IMR-90 (cell line): ENCODE measurements at regions not wholly inside any gene's neighbourhood (a gene's known extent, or its start where the extent isn't known, plus 50 kb on each side); places are given as distances from the start of the nearest gene placed in this dataset.
"Not testable (repeated sequence)": the region's sequence is repeated elsewhere in the genome, so short reads cannot be mapped to it uniquely, and the experiment has no call there.

Source experiments
- ATAC-seq: fragments of 200-7000 bp; cut with Tn5 transposase; 2 replicates; pipeline ENCODE4 v1.9.1; 2020; ENCODE audit warnings: low read depth, mild to moderate bottlenecking, moderate library complexity
- BruUV-seq: library from RNA; stranded (reverse); fragments of 400-500 nt; replicated peaks from 2 replicates; lab custom pipeline; 2021; lab: Mats Ljungman, UMichigan
- CTCF ChIA-PET: fragments of 300-600 bp; formaldehyde crosslinking; extraction: SDS; loops from one replicate; lab custom pipeline; 2021; ENCODE audit warnings: antibody characterized with exemption; lab: Yijun Ruan, JAX
- POLR2A ChIA-PET: fragments of 300-600 bp; sonication (Branson Sonifier 250); formaldehyde crosslinking; loops from one replicate; lab custom pipeline; 2022; ENCODE audit warnings: antibody characterized with exemption; ENCODE audit not compliant: unreplicated experiment; lab: Charles Lee
- DNase-seq: peaks from one replicate; pipeline ENCODE4 v3.0.0; 2013
- H2AFZ ChIP-seq: replicated peaks from 2 replicates; pipeline ENCODE3; 2013; ENCODE audit warnings: low read length, mild to moderate bottlenecking; ENCODE audit not compliant: poor library complexity
- H2AK5ac ChIP-seq: 2 replicates; pipeline ENCODE4 v1.6.1; 2013; ENCODE audit warnings: low read depth, low read length, inconsistent platforms
- H2AK9ac ChIP-seq: replicated peaks from 2 replicates; pipeline ENCODE3; 2013; ENCODE audit warnings: mild to moderate bottlenecking, low read depth, low read length, moderate library complexity; ENCODE audit not compliant: poor library complexity
- H2BK120ac ChIP-seq: 2 replicates; pipeline ENCODE4 v1.6.1; 2013; ENCODE audit warnings: low read depth, low read length, inconsistent platforms
- H2BK15ac ChIP-seq: 3 replicates; pipeline ENCODE4 v1.6.1; 2013; ENCODE audit warnings: low read depth, low read length, inconsistent platforms
- H2BK20ac ChIP-seq: 2 replicates; pipeline ENCODE4 v1.6.1; 2013; ENCODE audit warnings: low read depth, mild to moderate bottlenecking, inconsistent platforms, low read length, moderate library complexity
- H2BK5ac ChIP-seq: 2 replicates; pipeline ENCODE4 v1.6.1; 2013; ENCODE audit warnings: mild to moderate bottlenecking, low read depth, low read length, inconsistent platforms; ENCODE audit not compliant: poor library complexity, severe bottlenecking
- H3K14ac ChIP-seq: replicated peaks from 2 replicates; pipeline ENCODE4 v1.6.1; 2013; ENCODE audit warnings: low read depth, low read length, inconsistent platforms
- H3K18ac ChIP-seq: 2 replicates; pipeline ENCODE4 v1.6.1; 2013; ENCODE audit warnings: low read depth, low read length, control low read depth
- H3K23ac ChIP-seq: 2 replicates; pipeline ENCODE4 v1.6.1; 2013; ENCODE audit warnings: low read depth, low read length, inconsistent platforms
- H3K27ac ChIP-seq: 2 replicates; pipeline ENCODE4 v1.5.1; 2013; ENCODE audit warnings: mild to moderate bottlenecking, control low read depth, low read length; ENCODE audit not compliant: insufficient read depth
- H3K27me3 ChIP-seq: 2 replicates; pipeline ENCODE4 v1.6.1; 2013; ENCODE audit warnings: low read length; ENCODE audit not compliant: control insufficient read depth, insufficient read depth
- H3K36me3 ChIP-seq: 2 replicates; pipeline ENCODE4 v1.6.1; 2013; ENCODE audit warnings: low read length, mixed read lengths; ENCODE audit not compliant: control insufficient read depth, insufficient read depth
- H3K4ac ChIP-seq: 2 replicates; pipeline ENCODE4 v1.6.1; 2013; ENCODE audit warnings: low read depth, low read length, inconsistent platforms
- H3K4me1 ChIP-seq: 2 replicates; pipeline ENCODE4 v1.6.1; 2013; ENCODE audit warnings: low read length, mixed read lengths; ENCODE audit not compliant: control insufficient read depth, insufficient read depth
- H3K4me2 ChIP-seq: 2 replicates; pipeline ENCODE4 v1.6.1; 2013; ENCODE audit warnings: low read depth, mild to moderate bottlenecking, control low read depth, low read length, moderate library complexity
- H3K4me3 ChIP-seq: 2 replicates; pipeline ENCODE4 v1.5.1; 2013; ENCODE audit warnings: low read depth, mild to moderate bottlenecking, control low read depth, low read length, moderate library complexity; ENCODE audit not compliant: insufficient read depth
- H3K56ac ChIP-seq: 2 replicates; pipeline ENCODE4 v1.6.1; 2013; ENCODE audit warnings: low read length, inconsistent platforms; ENCODE audit not compliant: insufficient read depth; ENCODE audit errors: extremely low read depth
- H3K79me1 ChIP-seq, 2 experiments: 2 replicates each; pipeline ENCODE4 v1.6.1; 2013; ENCODE audit warnings: low read length in 2 of 2, inconsistent platforms in 1 of 2, low read depth in 1 of 2
- H3K9ac ChIP-seq: 2 replicates; pipeline ENCODE4 v1.6.1; 2013; ENCODE audit warnings: low read depth, low read length, control low read depth
- H3K9me1 ChIP-seq: 2 replicates; pipeline ENCODE4 v1.6.1; 2013; ENCODE audit warnings: low read length, inconsistent platforms; ENCODE audit not compliant: insufficient read depth
- H3K9me3 ChIP-seq: 2 replicates; pipeline ENCODE4 v1.6.1; 2013; ENCODE audit warnings: low read length; ENCODE audit not compliant: control insufficient read depth, insufficient read depth
- H4K20me1 ChIP-seq: 2 replicates; pipeline ENCODE4 v1.6.1; 2013; ENCODE audit warnings: low read length, inconsistent platforms; ENCODE audit not compliant: insufficient read depth
- H4K5ac ChIP-seq: 2 replicates; pipeline ENCODE4 v1.6.1; 2013; ENCODE audit warnings: mild to moderate bottlenecking, low read depth, low read length, control low read depth
- H4K8ac ChIP-seq, 2 experiments: 2 replicates each; pipeline ENCODE4 v1.6.1; 2013; ENCODE audit warnings: low read depth in 2 of 2, low read length in 2 of 2, control low read depth in 1 of 2, inconsistent platforms in 1 of 2
- H4K91ac ChIP-seq: 2 replicates; pipeline ENCODE4 v1.6.1; 2013; ENCODE audit warnings: low read depth, low read length, inconsistent platforms; ENCODE audit not compliant: insufficient read depth
- WGBS, 2 experiments: methylation state at CpG; one replicate each; pipeline versions ENCODE4 v1.1.5 to v1.1.7; 2013; ENCODE audit warnings: missing lambda C conversion rate in 2 of 2; ENCODE audit not compliant: insufficient read length in 1 of 2; ENCODE audit errors: extremely low coverage in 2 of 2; 5-methylcytosine and 5-hydroxymethylcytosine counted together
- dilution Hi-C: fragments of 300-500 bp; cut with HindIII; formaldehyde crosslinking; loops from one replicate; pipeline ENCODE4 v1.14.3; 2018; ENCODE audit warnings: low sequenced_read_pairs; ENCODE audit not compliant: unreplicated experiment
- in situ Hi-C: fragments of 300-500 bp; cut with MboI; formaldehyde crosslinking; loops from 3 replicates; pipeline ENCODE4 v1.14.3; 2019; ENCODE audit warnings: low sequenced_read_pairs, inconsistent platforms, mixed read lengths
- intact Hi-C: fragments of 100-400 bp; cut with micrococcal nuclease; formaldehyde crosslinking; loops from 2 replicates; pipeline ENCODE4 v1.10.0; 2022

GRCh38 chr9:97158722-97159121 lies 119.8 kb upstream of the CTSV start:
- H3K9me1 ChIP-seq, H3K79me1 ChIP-seq, CTCF ChIA-PET, intact Hi-C loops, H4K5ac ChIP-seq, H3K9ac ChIP-seq, H2AFZ ChIP-seq, H3K4me3 ChIP-seq, H4K91ac ChIP-seq, H2AK9ac ChIP-seq, H3K4me2 ChIP-seq, H3K9me3 ChIP-seq, H2AK5ac ChIP-seq, H4K8ac ChIP-seq, in situ Hi-C loops, H4K20me1 ChIP-seq, H3K14ac ChIP-seq, BruUV-seq, H3K27ac ChIP-seq, H2BK120ac ChIP-seq, H3K18ac ChIP-seq, H3K36me3 ChIP-seq, ATAC-seq, DNase-seq, H3K56ac ChIP-seq, H3K4me1 ChIP-seq, H3K27me3 ChIP-seq, H2BK20ac ChIP-seq, H2BK15ac ChIP-seq, H3K23ac ChIP-seq, H3K4ac ChIP-seq, POLR2A ChIA-PET, H2BK5ac ChIP-seq, dilution Hi-C loops: not testable (repeated sequence)
- no CpG with 5 or more reads among the region's 3 CpGs for WGBS, 2 experiments

- H3K4me3 ChIP-seq, H3K56ac ChIP-seq, H2BK120ac ChIP-seq, H2AFZ ChIP-seq, CTCF ChIA-PET, dilution Hi-C loops, DNase-seq, H4K5ac ChIP-seq, H2AK9ac ChIP-seq, H2BK5ac ChIP-seq, H2AK5ac ChIP-seq, H3K9ac ChIP-seq, H3K9me3 ChIP-seq, intact Hi-C loops, H4K91ac ChIP-seq, BruUV-seq, H3K27ac ChIP-seq, ATAC-seq, H3K14ac ChIP-seq, H2BK15ac ChIP-seq, POLR2A ChIA-PET, H3K27me3 ChIP-seq, H3K4ac ChIP-seq, H3K23ac ChIP-seq, H2BK20ac ChIP-seq, H3K36me3 ChIP-seq, H3K4me2 ChIP-seq, H4K8ac ChIP-seq, H3K4me1 ChIP-seq, in situ Hi-C loops, H3K79me1 ChIP-seq, H4K20me1 ChIP-seq, H3K18ac ChIP-seq, H3K9me1 ChIP-seq: not testable (repeated sequence)
- WGBS, 2 experiments = 83% methylated on average over 1 of the region's 5 CpGs; no CpG with 5 or more reads in 1 of the 2 experiments
Measured at GRCh38 chr9:97155441-97155840, 116.5 kb upstream of the CTSV start.
